ENCODE measurements at regions not wholly inside any gene's neighbourhood (a gene's known extent, or its start where the extent isn't known, plus 50 kb on each side); places are given as distances from the start of the nearest gene placed in this dataset.

- Histone ChIP-seq H3K27ac (ENCODE audit: low read depth in 1 of 2, low read length in 1 of 2) (no peak overlapping the region), H3K36me3 (ENCODE audit: control insufficient read depth in 4 of 4, insufficient read depth in 4 of 4, low read length in 4 of 4) (no peaks in the 10 kb centered on the region), H3K4me1 (ENCODE audit: control insufficient read depth in 5 of 5, insufficient read depth in 5 of 5, low read length in 5 of 5) (no peaks in the 10 kb centered on the region), H3K27me3 (ENCODE audit: control insufficient read depth in 3 of 3, insufficient read depth in 3 of 3, low read length in 2 of 3) (peaks cover 0 to 3% (median 0%) of the 10 kb centered on the region in 3 donors), H3K9ac (ENCODE audit: insufficient read depth in 1 of 2, low read length in 2 of 2) (no peak overlapping the region), H3K9me3 (ENCODE audit: control insufficient read depth in 4 of 4, insufficient read depth in 3 of 4, low read length in 3 of 4) (peaks cover 0 to 6% (median 0%) of the 10 kb centered on the region in 4 donors), H3K4me3 (no peak overlapping the region)
- WGBS, 2 donors = 52 to 55% methylated on average over 2 of the region's 2 CpGs
- no peak for TF ChIP-seq CTCF (IDR thresholded peaks at IDR 0.05; ENCODE audit: control extremely low read depth, extremely low read depth)
- DNase-seq (no peak), ATAC-seq (ENCODE audit: insufficient read depth, low FRiP score) (no peak)
These were observed 130.9 kb downstream of the PAPOLA start for GRCh38 chr14:96633096-96633495.

GRCh38 chr14:96634481-96634880, 132.3 kb downstream of the PAPOLA start:
- Histone ChIP-seq H3K36me3 (ENCODE audit: control insufficient read depth in 4 of 4, insufficient read depth in 4 of 4, low read length in 4 of 4) (no peaks in the 10 kb centered on the region), H3K9ac (ENCODE audit: insufficient read depth in 1 of 2, low read length in 2 of 2) (no peak overlapping the region), H3K9me3 (ENCODE audit: control insufficient read depth in 4 of 4, insufficient read depth in 3 of 4, low read length in 3 of 4) (peaks cover 0 to 6% (median 0%) of the 10 kb centered on the region in 4 donors), H3K4me1 (ENCODE audit: control insufficient read depth in 5 of 5, insufficient read depth in 5 of 5, low read length in 5 of 5) (no peaks in the 10 kb centered on the region), H3K27me3 (ENCODE audit: control insufficient read depth in 3 of 3, insufficient read depth in 3 of 3, low read length in 2 of 3) (peaks cover 0 to 1% (median 0%) of the 10 kb centered on the region in 3 donors), H3K4me3 (no peak overlapping the region), H3K27ac (ENCODE audit: low read depth in 1 of 2, low read length in 1 of 2) (no peak overlapping the region)
- WGBS, 2 donors = 79 to 81% methylated on average over 9 of the region's 9 CpGs
- ATAC-seq (ENCODE audit: insufficient read depth, low FRiP score) (no peak), DNase-seq (no peak)
- no peak for TF ChIP-seq CTCF (IDR thresholded peaks at IDR 0.05; ENCODE audit: control extremely low read depth, extremely low read depth)

GRCh38 chr14:96634896-96635295, 132.7 kb downstream of the PAPOLA start:
- no peak for TF ChIP-seq CTCF (IDR thresholded peaks at IDR 0.05; ENCODE audit: control extremely low read depth, extremely low read depth)
- no peak for DNase-seq
- ATAC-seq (ENCODE audit: insufficient read depth, low FRiP score) = no peak
- H3K9ac ChIP-seq (ENCODE audit: insufficient read depth in 1 of 2, low read length in 2 of 2) = no peak overlapping the region
- no peak overlapping the region for H3K27ac ChIP-seq (ENCODE audit: low read depth in 1 of 2, low read length in 1 of 2)
- H3K4me3 ChIP-seq = no peak overlapping the region
- H3K9me3 ChIP-seq (ENCODE audit: control insufficient read depth in 4 of 4, insufficient read depth in 3 of 4, low read length in 3 of 4) = peaks cover 0 to 4% (median 0%) of the 10 kb centered on the region in 4 donors
- no peaks in the 10 kb centered on the region for H3K4me1 ChIP-seq (ENCODE audit: control insufficient read depth in 5 of 5, insufficient read depth in 5 of 5, low read length in 5 of 5)
- no peaks in the 10 kb centered on the region for H3K36me3 ChIP-seq (ENCODE audit: control insufficient read depth in 4 of 4, insufficient read depth in 4 of 4, low read length in 4 of 4)
- WGBS, 2 donors = 70 to 81% methylated on average over 5 of the region's 5 CpGs
- H3K27me3 ChIP-seq (ENCODE audit: control insufficient read depth in 3 of 3, insufficient read depth in 3 of 3, low read length in 2 of 3) = no peaks in the 10 kb centered on the region

- TF ChIP-seq CTCF (IDR thresholded peaks at IDR 0.05; ENCODE audit: control extremely low read depth, extremely low read depth) = no peak
- 82 to 92% methylated on average over 11 of the region's 11 CpGs for WGBS, 2 donors
- H3K27ac ChIP-seq (ENCODE audit: low read depth in 1 of 2, low read length in 1 of 2) = no peak overlapping the region
- no peak overlapping the region for H3K9ac ChIP-seq (ENCODE audit: insufficient read depth in 1 of 2, low read length in 2 of 2)
- H3K36me3 ChIP-seq (ENCODE audit: control insufficient read depth in 4 of 4, insufficient read depth in 4 of 4, low read length in 4 of 4) = no peaks in the 10 kb centered on the region
- DNase-seq = no peak
- no peaks in the 10 kb centered on the region for H3K4me1 ChIP-seq (ENCODE audit: control insufficient read depth in 5 of 5, insufficient read depth in 5 of 5, low read length in 5 of 5)
- no peaks in the 10 kb centered on the region for H3K27me3 ChIP-seq (ENCODE audit: control insufficient read depth in 3 of 3, insufficient read depth in 3 of 3, low read length in 2 of 3)
- H3K9me3 ChIP-seq (ENCODE audit: control insufficient read depth in 4 of 4, insufficient read depth in 3 of 4, low read length in 3 of 4) = no peaks in the 10 kb centered on the region
- no peak for ATAC-seq (ENCODE audit: insufficient read depth, low FRiP score)
- no peak overlapping the region for H3K4me3 ChIP-seq
These were observed 133.7 kb downstream of the PAPOLA start for GRCh38 chr14:96635850-96636249.
